Chondrocyte (in vitro differentiated cells): ENCODE measurements at regions not wholly inside any gene's neighbourhood (a gene's known extent, or its start where the extent isn't known, plus 50 kb on each side); places are given as distances from the start of the nearest gene placed in this dataset.

Source experiments
- DNase-seq: peaks from one replicate; pipeline ENCODE4 v3.0.0; 2021; ENCODE audit warnings: mixed read lengths, low spot score
- H3K27ac Mint-ChIP-seq: one replicate; pipeline ENCODE4 v1.8.0; 2021; ENCODE audit warnings: mild to moderate bottlenecking, moderate library complexity, mixed read lengths; ENCODE audit not compliant: unreplicated experiment
- H3K27me3 Mint-ChIP-seq: 2 replicates; pipeline ENCODE4 v1.8.0; 2021; ENCODE audit warnings: low read depth, mixed read lengths
- H3K36me3 Mint-ChIP-seq: 2 replicates; pipeline ENCODE4 v1.8.0; 2021; ENCODE audit warnings: low read depth, mixed read lengths
- H3K4me1 Mint-ChIP-seq: 2 replicates; pipeline ENCODE4 v1.8.0; 2021; ENCODE audit warnings: low read depth, mild to moderate bottlenecking, mixed read lengths
- H3K4me3 Mint-ChIP-seq: one replicate; pipeline ENCODE4 v1.8.0; 2021; ENCODE audit warnings: mild to moderate bottlenecking, moderate library complexity, mixed read lengths; ENCODE audit not compliant: unreplicated experiment
- H3K9me3 Mint-ChIP-seq: 2 replicates; pipeline ENCODE4 v1.8.0; 2021; ENCODE audit warnings: low read depth, mixed read lengths
- TF ChIP-seq, protein P1 (sequence below): fragments of 200-600 bp; sonication (generic); IDR thresholded peaks from 2 replicates; pipeline ENCODE4 v1.5.0; 2021; ENCODE audit warnings: antibody characterized with exemption, mild to moderate bottlenecking, moderate library complexity

DNA sequence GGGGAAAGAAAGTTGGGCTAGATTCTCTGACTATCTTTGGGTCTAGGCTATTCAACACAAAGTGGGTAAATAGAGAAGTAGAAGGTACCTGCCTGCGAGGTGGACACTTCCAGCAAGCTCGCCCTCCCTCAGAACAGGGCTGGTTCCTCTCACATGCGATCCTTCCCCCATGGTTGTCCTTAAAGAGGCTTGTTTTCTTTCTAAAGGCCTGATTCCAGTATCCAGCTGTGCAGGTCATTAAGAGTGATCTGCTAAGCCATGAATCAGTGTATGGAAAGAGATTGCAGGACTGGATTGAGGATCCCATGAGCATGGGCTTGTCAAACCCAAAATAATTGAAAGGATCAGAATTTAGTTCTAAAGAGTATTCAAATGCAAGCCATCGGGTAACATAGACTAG, 189.0 kb downstream of the URB2 start:
- H3K36me3 Mint-ChIP-seq, result peaks cover 2% of the 10 kb centered on the region
- TF ChIP-seq, protein P1, sequence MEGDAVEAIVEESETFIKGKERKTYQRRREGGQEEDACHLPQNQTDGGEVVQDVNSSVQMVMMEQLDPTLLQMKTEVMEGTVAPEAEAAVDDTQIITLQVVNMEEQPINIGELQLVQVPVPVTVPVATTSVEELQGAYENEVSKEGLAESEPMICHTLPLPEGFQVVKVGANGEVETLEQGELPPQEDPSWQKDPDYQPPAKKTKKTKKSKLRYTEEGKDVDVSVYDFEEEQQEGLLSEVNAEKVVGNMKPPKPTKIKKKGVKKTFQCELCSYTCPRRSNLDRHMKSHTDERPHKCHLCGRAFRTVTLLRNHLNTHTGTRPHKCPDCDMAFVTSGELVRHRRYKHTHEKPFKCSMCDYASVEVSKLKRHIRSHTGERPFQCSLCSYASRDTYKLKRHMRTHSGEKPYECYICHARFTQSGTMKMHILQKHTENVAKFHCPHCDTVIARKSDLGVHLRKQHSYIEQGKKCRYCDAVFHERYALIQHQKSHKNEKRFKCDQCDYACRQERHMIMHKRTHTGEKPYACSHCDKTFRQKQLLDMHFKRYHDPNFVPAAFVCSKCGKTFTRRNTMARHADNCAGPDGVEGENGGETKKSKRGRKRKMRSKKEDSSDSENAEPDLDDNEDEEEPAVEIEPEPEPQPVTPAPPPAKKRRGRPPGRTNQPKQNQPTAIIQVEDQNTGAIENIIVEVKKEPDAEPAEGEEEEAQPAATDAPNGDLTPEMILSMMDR, result no peak
- peaks cover 12% of the 10 kb centered on the region for H3K27me3 Mint-ChIP-seq
- peaks cover 3% of the 10 kb centered on the region for H3K4me1 Mint-ChIP-seq
- H3K4me3 Mint-ChIP-seq, result no peak overlapping the region
- H3K9me3 Mint-ChIP-seq, result peaks cover 9% of the 10 kb centered on the region
- no peak overlapping the region for H3K27ac Mint-ChIP-seq
- DNase-seq, result no peak

DNA sequence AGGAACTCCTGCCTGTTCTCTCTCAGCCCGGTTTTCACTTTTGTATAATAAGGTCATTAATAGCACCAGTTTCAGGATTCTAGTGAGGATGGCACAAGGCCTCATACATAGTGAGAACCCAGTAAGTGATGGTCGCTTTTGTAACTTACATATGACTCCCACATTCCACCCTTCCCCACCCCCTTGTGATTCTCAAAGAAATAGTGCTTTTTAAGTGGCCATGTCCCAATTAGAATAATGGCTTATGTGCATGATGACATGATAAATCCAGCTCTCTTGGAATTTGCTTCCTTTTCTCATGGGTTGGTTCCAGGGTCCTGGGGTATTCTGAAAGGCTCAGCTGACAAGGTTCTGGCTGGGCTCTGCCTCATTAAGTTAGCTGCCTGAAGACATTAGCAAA, 189.9 kb downstream of the URB2 start:
- DNase-seq, result no peak
- Mint-ChIP-seq H3K4me1 (peaks cover 3% of the 10 kb centered on the region), H3K4me3 (no peak overlapping the region), H3K27ac (no peak overlapping the region), H3K27me3 (peaks cover 12% of the 10 kb centered on the region), H3K36me3 (no peaks in the 10 kb centered on the region), H3K9me3 (peaks cover 2% of the 10 kb centered on the region)
- TF ChIP-seq, protein P1, result no peak

DNA sequence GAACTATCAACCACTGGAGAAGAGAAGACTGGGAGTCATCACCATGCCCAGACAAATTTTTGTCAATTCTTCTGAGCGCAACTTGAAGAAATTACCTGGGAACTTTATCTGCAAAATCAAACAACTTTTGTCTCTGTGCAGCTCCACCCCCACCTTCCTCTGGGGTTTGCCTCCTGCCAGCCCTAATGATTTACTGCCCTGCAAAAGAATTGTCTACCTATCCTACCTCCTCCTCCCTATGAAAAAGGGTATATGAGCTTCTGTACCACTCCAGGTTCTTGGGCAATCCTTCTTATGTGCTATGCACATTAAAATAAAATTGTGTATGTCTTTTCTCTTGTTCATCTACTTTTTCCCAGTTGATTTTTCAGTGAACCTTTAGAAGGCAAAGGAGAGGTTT, 191.9 kb downstream of the URB2 start:
- Mint-ChIP-seq H3K27ac (no peak overlapping the region), H3K4me1 (peaks cover 3% of the 10 kb centered on the region), H3K36me3 (no peaks in the 10 kb centered on the region), H3K4me3 (no peak overlapping the region), H3K27me3 (peaks cover 9% of the 10 kb centered on the region), H3K9me3 (peaks cover 2% of the 10 kb centered on the region)
- TF ChIP-seq, protein P1, result no peak
- DNase-seq, result no peak

DNA sequence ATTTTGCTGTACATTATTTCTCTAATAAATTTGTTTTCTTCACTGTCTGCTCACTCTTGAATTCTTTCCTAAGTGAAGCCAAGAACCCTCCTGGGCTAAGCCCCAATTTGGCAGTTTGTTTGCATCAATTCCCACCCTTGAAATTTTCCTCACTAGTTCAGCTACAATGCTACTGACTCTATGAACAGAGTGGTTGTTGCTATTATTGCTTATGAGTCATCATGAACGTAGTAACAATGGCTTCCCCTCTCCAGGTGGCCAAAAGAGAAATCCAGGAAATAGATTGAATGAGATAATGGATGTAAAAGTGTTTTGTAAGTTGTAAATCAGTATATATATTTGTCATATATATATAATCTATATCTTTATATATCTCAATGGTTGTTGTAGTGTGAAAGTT, 193.0 kb downstream of the URB2 start:
- Mint-ChIP-seq H3K27ac (no peak overlapping the region), H3K4me3 (no peak overlapping the region), H3K27me3 (peaks cover 12% of the 10 kb centered on the region), H3K36me3 (no peaks in the 10 kb centered on the region), H3K9me3 (peaks cover 2% of the 10 kb centered on the region), H3K4me1 (peaks cover 3% of the 10 kb centered on the region)
- TF ChIP-seq, protein P1, result no peak
- DNase-seq, result no peak

DNA sequence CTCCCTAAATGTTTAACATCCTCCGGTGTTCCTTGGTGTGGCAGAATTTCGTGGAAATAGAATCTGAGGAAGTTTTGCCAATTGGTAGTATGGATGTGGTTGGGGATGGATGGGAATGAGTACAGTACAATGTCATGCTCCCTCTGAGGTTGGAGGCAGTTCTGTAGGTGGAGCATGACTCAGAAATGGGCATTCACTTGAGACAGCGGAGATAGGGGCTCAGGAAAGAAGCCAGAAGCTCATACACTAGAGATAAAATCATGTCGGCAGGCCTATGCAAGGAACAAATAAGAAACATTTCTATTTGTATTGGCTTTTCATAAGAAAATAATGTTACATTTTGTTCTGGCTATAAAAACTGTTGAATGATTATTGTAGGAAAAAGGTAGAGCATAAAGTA, 196.0 kb downstream of the URB2 start:
- no peak for DNase-seq
- Mint-ChIP-seq H3K4me3 (no peak overlapping the region), H3K4me1 (no peaks in the 10 kb centered on the region), H3K9me3 (peaks cover 6% of the 10 kb centered on the region), H3K27ac (no peak overlapping the region), H3K27me3 (peaks cover 12% of the 10 kb centered on the region), H3K36me3 (peaks cover 3% of the 10 kb centered on the region)
- TF ChIP-seq, protein P1, result no peak
